ENCODE measurements at regions not wholly inside any gene's neighbourhood (a gene's known extent, or its start where the extent isn't known, plus 50 kb on each side); places are given as distances from the start of the nearest gene placed in this dataset.

- DNase-seq (ENCODE audit: low read depth), result no peak
These were observed 68.8 kb upstream of the ARHGAP18 start for GRCh38 chr6:129778793-129779192.

- no peak for DNase-seq (ENCODE audit: low read depth)
These were observed 67.4 kb upstream of the ARHGAP18 start for GRCh38 chr6:129777371-129777770.

- DNase-seq (ENCODE audit: low read depth), result no peak
These were observed 66.8 kb upstream of the ARHGAP18 start for GRCh38 chr6:129776542-129777330.

- no peak for DNase-seq (ENCODE audit: low read depth)
These were observed 64.9 kb upstream of the ARHGAP18 start for GRCh38 chr6:129774697-129775447.

GRCh38 chr6:129773304-129773703 is 63.3 kb upstream of the ARHGAP18 start:
- no peak for DNase-seq (ENCODE audit: low read depth)

- DNase-seq (ENCODE audit: low read depth), result no peak
These were observed 61.7 kb upstream of the ARHGAP18 start for GRCh38 chr6:129771678-129772077.

GRCh38 chr6:129767776-129768485 is 58.0 kb upstream of the ARHGAP18 start:
- no peak for DNase-seq (ENCODE audit: low read depth)

- peak; percentile 25 for DNase-seq (ENCODE audit: low read depth)
These were observed 57.2 kb upstream of the ARHGAP18 start for GRCh38 chr6:129766959-129767728.

GRCh38 chr6:129764761-129765407 is 54.9 kb upstream of the ARHGAP18 start:
- no peak for DNase-seq (ENCODE audit: low read depth)

GRCh38 chr6:129759796-129760605 is 50.0 kb upstream of the ARHGAP18 start:
- no peak for DNase-seq (ENCODE audit: low read depth)

All from stimulated activated CD8-positive, alpha-beta memory T cell treated with anti-CD3 and anti-CD28 coated beads, Interleukin-15, amount 100 ng/mL, for 24 hours (primary cell).